Neural progenitor cell (in vitro differentiated cells): ENCODE measurements at regions not wholly inside any gene's neighbourhood (a gene's known extent, or its start where the extent isn't known, plus 50 kb on each side); places are given as distances from the start of the nearest gene placed in this dataset.

Experiments used
- DNase-seq: peaks from one replicate; pipeline ENCODE4 v3.0.0-alpha.2; 2016; ENCODE audit warnings: low spot score
- H2AFZ ChIP-seq: fragments of 200-600 bp; sonication (generic); replicated peaks from 2 replicates; pipeline ENCODE4 v1.6.1; 2016; ENCODE audit warnings: antibody characterized with exemption
- H3F3A ChIP-seq: fragments of 200-600 bp; sonication (generic); 2 replicates; pipeline ENCODE4 v1.6.1; 2016; ENCODE audit warnings: antibody characterized with exemption, low read depth
- H3K27ac ChIP-seq: fragments of 200-600 bp; sonication (generic); 2 replicates; pipeline ENCODE4 v1.5.1; 2016; ENCODE audit warnings: mild to moderate bottlenecking
- H3K27me3 ChIP-seq: fragments of 200-600 bp; sonication (generic); 2 replicates; pipeline ENCODE4 v1.6.1; 2016; ENCODE audit warnings: mild to moderate bottlenecking, moderate library complexity
- H3K36me3 ChIP-seq: fragments of 200-600 bp; sonication (generic); 2 replicates; pipeline ENCODE4 v1.5.1; 2016
- H3K4me1 ChIP-seq: fragments of 200-600 bp; sonication (generic); 2 replicates; pipeline ENCODE4 v1.6.1; 2016; ENCODE audit warnings: mixed run types
- H3K4me2 ChIP-seq: fragments of 200-600 bp; sonication (generic); 2 replicates; pipeline ENCODE4 v1.6.1; 2016
- H3K4me3 ChIP-seq: fragments of 200-600 bp; sonication (generic); 2 replicates; pipeline ENCODE4 v1.5.1; 2016
- H3K79me2 ChIP-seq: fragments of 200-600 bp; sonication (generic); 2 replicates; pipeline ENCODE4 v1.6.1; 2016; ENCODE audit warnings: low read depth
- H3K9ac ChIP-seq: fragments of 200-600 bp; sonication (generic); 2 replicates; pipeline ENCODE4 v1.6.1; 2016
- H3K9me3 ChIP-seq: fragments of 200-600 bp; sonication (generic); 2 replicates; pipeline ENCODE4 v1.5.1; 2016; ENCODE audit warnings: low read depth
- H4K20me1 ChIP-seq: fragments of 200-600 bp; sonication (generic); 2 replicates; pipeline ENCODE4 v1.6.1; 2016; ENCODE audit warnings: low read depth
- H3K27ac Mint-ChIP-seq: 3 replicates; pipeline ENCODE4 v1.8.0; 2021; ENCODE audit warnings: mixed read lengths
- H3K27me3 Mint-ChIP-seq: 2 replicates; pipeline ENCODE4 v1.8.0; 2022; ENCODE audit warnings: low read depth, mild to moderate bottlenecking, inconsistent platforms, moderate library complexity, mixed read lengths; ENCODE audit not compliant: insufficient read depth
- H3K36me3 Mint-ChIP-seq: 3 replicates; pipeline ENCODE4 v1.8.0; 2021; ENCODE audit warnings: mixed read lengths
- H3K4me1 Mint-ChIP-seq: 3 replicates; pipeline ENCODE4 v1.8.0; 2021; ENCODE audit warnings: mixed read lengths
- H3K4me3 Mint-ChIP-seq: 3 replicates; pipeline ENCODE4 v1.8.0; 2021; ENCODE audit warnings: mild to moderate bottlenecking, moderate library complexity, mixed read lengths
- H3K9me3 Mint-ChIP-seq: 3 replicates; pipeline ENCODE4 v1.8.0; 2020; ENCODE audit warnings: mixed read lengths
- EZH2 ChIP-seq: fragments of 200-600 bp; sonication (generic); IDR thresholded peaks from 2 replicates; pipeline ENCODE4 v1.6.1; 2017; ENCODE audit warnings: antibody characterized with exemption, mild to moderate bottlenecking, moderate library complexity
- EZH2phosphoT487 ChIP-seq: fragments of 200-600 bp; sonication (generic); IDR thresholded peaks from 2 replicates; pipeline ENCODE4 v1.6.1; 2017; ENCODE audit warnings: antibody characterized with exemption
- TF ChIP-seq, protein P1 (sequence below): fragments of 200-600 bp; sonication (generic); IDR thresholded peaks from 2 replicates; pipeline ENCODE4 v1.5.1; 2017; ENCODE audit warnings: antibody characterized with exemption, mild to moderate bottlenecking

DNA sequence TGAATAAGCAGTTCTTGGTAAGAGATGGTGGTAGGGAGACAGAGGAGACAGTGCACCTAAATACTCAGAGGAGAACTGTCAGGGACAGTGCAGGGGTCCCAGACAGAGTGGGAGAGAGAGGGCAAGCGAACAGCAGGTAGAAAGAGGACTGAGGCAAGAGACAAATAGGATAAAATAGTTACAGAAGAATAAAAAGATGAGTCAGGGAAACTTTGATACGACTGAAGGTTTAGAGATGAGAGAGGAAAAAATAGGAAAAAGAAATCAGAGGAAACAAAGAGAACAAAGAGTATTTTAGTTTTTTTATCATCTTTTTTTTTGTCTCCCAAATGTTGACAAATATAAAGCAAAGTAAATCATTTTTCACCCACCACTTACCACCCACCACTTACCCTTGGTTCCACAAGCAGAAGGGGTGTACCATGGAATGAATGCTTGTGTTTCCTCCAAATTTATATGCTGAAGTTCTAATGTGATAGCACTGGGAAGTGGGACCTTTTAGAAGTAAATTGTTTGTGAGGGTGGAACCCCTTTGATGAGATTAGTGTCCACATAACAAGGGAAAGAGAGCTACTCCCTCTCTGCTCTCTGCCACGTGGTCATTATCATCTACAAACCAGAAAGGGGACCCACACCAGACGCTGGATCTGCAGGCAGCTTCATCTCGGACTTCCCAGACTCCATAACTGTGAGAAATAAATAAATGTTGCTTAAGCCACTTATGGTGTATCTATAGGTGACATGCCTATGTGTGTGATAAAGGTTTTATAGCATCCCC, 292.1 kb downstream of the BTG1 start:
- no peak for DNase-seq
- Mint-ChIP-seq H3K27me3 (no peaks in the 10 kb centered on the region), H3K9me3 (no peaks in the 10 kb centered on the region), H3K4me3 (no peak overlapping the region), H3K36me3 (no peaks in the 10 kb centered on the region), H3K27ac (no peak overlapping the region), H3K4me1 (peaks cover 10% of the 10 kb centered on the region)
- Histone ChIP-seq H2AFZ (peak overlapping the region; percentile 23), H3K27me3 (no peaks in the 10 kb centered on the region), H3K4me1 (no peaks in the 10 kb centered on the region), H3K4me2 (no peak overlapping the region), H3F3A (no peaks in the 10 kb centered on the region), H4K20me1 (no peaks in the 10 kb centered on the region), H3K9me3 (no peaks in the 10 kb centered on the region), H3K27ac (no peak overlapping the region), H3K79me2 (no peaks in the 10 kb centered on the region), H3K4me3 (no peak overlapping the region), H3K36me3 (no peaks in the 10 kb centered on the region), H3K9ac (no peak overlapping the region)
- no peak for TF ChIP-seq EZH2
- no peak for TF ChIP-seq EZH2phosphoT487
- TF ChIP-seq, protein P1, sequence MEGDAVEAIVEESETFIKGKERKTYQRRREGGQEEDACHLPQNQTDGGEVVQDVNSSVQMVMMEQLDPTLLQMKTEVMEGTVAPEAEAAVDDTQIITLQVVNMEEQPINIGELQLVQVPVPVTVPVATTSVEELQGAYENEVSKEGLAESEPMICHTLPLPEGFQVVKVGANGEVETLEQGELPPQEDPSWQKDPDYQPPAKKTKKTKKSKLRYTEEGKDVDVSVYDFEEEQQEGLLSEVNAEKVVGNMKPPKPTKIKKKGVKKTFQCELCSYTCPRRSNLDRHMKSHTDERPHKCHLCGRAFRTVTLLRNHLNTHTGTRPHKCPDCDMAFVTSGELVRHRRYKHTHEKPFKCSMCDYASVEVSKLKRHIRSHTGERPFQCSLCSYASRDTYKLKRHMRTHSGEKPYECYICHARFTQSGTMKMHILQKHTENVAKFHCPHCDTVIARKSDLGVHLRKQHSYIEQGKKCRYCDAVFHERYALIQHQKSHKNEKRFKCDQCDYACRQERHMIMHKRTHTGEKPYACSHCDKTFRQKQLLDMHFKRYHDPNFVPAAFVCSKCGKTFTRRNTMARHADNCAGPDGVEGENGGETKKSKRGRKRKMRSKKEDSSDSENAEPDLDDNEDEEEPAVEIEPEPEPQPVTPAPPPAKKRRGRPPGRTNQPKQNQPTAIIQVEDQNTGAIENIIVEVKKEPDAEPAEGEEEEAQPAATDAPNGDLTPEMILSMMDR, result no peak

DNA sequence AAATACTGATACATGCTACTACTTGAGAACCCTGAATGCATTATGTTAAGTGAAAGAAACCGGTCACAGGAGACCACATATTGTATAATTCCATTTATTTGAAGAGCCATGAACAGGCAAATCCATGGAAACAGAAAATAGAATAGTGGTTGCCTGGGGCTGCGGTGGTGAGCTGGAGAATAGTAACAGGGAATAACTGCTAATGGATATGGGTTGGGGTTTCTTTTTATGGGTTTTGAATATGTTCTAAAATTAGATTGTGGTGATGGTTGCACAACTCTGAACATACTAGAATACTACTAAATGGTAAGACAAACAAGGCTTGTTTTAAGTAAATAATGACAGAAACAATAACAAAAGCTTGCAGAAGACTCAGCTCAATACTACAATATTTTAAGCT, 293.0 kb downstream of the BTG1 start:
- TF ChIP-seq, protein P1, result no peak
- TF ChIP-seq EZH2phosphoT487 (no peak), EZH2 (no peak)
- Histone ChIP-seq H3K79me2 (no peaks in the 10 kb centered on the region), H3K36me3 (no peaks in the 10 kb centered on the region), H3K9ac (no peak overlapping the region), H3K4me2 (no peak overlapping the region), H3K27ac (no peak overlapping the region), H3K9me3 (no peaks in the 10 kb centered on the region), H3K4me1 (no peaks in the 10 kb centered on the region), H4K20me1 (no peaks in the 10 kb centered on the region), H3K27me3 (no peaks in the 10 kb centered on the region), H3K4me3 (no peak overlapping the region), H3F3A (no peaks in the 10 kb centered on the region), H2AFZ (no peak overlapping the region)
- peaks cover 6% of the 10 kb centered on the region for H3K4me1 Mint-ChIP-seq
- no peak for DNase-seq
- no peak overlapping the region for H3K4me3 Mint-ChIP-seq
- no peaks in the 10 kb centered on the region for H3K27me3 Mint-ChIP-seq
- H3K27ac Mint-ChIP-seq, result no peak overlapping the region
- no peaks in the 10 kb centered on the region for H3K36me3 Mint-ChIP-seq
- no peaks in the 10 kb centered on the region for H3K9me3 Mint-ChIP-seq

DNA sequence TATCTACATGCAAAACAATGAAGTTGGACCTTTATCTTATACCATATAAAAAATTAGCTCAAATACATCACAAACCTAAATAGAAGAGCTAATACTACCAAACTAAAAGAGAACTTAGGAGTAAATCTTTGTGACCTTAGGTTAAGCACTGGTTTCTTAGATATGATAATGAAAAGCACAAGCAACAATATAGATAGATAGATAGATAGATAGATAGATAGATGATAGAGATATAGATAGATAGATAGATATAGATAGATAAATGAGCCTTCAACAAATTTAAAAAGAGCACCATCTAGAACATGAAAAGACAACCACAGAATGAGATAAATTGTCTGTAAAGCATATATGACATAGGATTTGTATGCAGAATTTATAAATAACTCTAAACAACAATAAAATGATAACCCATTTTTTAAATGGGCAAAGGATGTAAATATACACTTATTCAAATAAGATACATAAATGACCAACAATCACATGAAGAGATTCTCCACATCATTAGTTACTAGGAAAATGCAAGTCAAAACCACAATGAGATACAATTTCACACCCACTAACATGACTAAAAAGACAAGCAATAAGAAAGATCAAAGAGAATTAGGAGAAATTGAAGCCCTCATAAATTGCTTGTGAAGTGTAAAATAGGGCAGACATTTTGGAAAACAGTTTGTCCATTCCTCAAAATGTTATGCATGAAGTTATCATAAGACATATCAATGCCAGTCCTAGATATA, 293.7 kb downstream of the BTG1 start:
- H3K27ac ChIP-seq, result no peak overlapping the region
- no peak for DNase-seq
- H3K79me2 ChIP-seq, result no peaks in the 10 kb centered on the region
- no peak overlapping the region for H2AFZ ChIP-seq
- no peaks in the 10 kb centered on the region for H3K36me3 ChIP-seq
- Mint-ChIP-seq H3K36me3 (no peaks in the 10 kb centered on the region), H3K9me3 (no peaks in the 10 kb centered on the region), H3K27ac (no peak overlapping the region), H3K27me3 (no peaks in the 10 kb centered on the region), H3K4me3 (no peak overlapping the region), H3K4me1 (peaks cover 2% of the 10 kb centered on the region)
- TF ChIP-seq EZH2, result no peak
- no peaks in the 10 kb centered on the region for H3K27me3 ChIP-seq
- H3K9me3 ChIP-seq, result no peaks in the 10 kb centered on the region
- H3K4me1 ChIP-seq, result no peaks in the 10 kb centered on the region
- no peak overlapping the region for H3K4me3 ChIP-seq
- no peak overlapping the region for H3K9ac ChIP-seq
- H4K20me1 ChIP-seq, result no peaks in the 10 kb centered on the region
- H3K4me2 ChIP-seq, result no peak overlapping the region
- no peaks in the 10 kb centered on the region for H3F3A ChIP-seq
